Urothelium cell line (cell line): ENCODE measurements at regions not wholly inside any gene's neighbourhood (a gene's known extent, or its start where the extent isn't known, plus 50 kb on each side); places are given as distances from the start of the nearest gene placed in this dataset.
A peak's percentile ranks its signal among the peaks of the same experiment; 100 is the strongest.
"Not testable (repeated sequence)": the region's sequence is repeated elsewhere in the genome, so short reads cannot be mapped to it uniquely, and the experiment has no call there.

Experiments used
- DNase-seq: peaks from one replicate; pipeline ENCODE4 v3.0.0; 2011; ENCODE audit warnings: low spot score, mixed read lengths
- FAIRE-seq: peaks from 2 replicates; lab custom pipeline; 2011; peaks lifted over from hg19 to GRCh38; lab: Jason Lieb, UNC

DNA sequence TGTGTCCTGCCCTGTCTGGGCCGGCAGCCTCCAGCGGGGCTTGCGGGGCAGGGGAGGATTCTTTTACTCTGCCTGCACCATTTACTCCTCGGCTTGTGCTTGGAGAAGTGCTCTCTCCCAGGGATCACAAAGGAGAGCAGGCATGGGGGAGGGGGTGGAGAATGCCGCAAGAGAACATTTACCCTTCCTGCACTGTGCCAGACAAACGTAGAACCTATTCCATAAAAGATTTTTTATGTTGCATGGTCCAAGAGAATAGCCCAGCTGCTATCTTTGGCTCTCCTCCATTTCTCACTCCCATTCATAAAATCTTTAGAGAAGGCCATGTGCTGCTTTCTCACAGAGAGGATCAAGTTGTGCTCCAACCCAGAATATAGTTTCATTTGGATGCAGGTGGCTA, 159.4 kb downstream of the SPTSSA start:
- DNase-seq (no peak), FAIRE-seq (no peak)

DNA sequence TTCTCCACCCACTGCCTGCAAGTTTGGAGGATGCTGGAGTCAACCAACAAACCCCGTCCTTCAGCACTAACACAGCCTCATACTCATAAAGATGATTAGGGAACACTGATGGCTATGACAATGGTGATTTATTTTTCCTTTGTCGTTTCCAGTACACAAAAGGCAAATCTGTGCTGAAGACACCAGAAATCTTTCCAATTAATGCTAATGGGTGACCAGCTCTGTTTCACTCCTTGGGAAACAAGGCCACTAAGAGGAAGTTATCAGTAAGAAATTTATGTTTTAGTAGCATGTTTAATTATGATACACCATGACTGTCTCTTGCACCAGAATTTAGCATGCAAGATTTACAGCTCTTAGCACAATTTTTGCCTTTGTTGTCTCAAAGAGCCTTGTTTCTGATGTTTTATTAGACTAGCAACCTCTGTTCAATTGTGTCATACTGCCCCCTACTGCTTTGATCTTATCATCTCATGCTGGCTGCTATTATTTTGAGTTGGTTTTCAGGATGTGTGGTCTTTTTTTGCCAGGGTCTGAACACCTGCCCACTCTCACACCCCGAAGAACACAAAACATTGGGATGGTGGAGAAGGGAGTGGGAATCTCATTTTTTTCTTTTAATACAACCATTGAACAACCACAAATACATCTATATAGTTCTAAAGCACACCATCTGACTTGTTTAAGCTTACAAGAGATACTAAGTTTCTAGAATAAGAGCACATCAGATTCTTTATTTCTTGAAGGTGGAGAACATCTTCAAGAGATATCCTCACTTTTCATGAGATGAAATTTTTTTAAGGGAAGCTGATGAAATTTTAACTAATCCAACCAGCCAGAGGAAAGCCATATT, 160.9 kb downstream of the SPTSSA start:
- DNase-seq = peak; percentile 51
- no peak for FAIRE-seq

DNA sequence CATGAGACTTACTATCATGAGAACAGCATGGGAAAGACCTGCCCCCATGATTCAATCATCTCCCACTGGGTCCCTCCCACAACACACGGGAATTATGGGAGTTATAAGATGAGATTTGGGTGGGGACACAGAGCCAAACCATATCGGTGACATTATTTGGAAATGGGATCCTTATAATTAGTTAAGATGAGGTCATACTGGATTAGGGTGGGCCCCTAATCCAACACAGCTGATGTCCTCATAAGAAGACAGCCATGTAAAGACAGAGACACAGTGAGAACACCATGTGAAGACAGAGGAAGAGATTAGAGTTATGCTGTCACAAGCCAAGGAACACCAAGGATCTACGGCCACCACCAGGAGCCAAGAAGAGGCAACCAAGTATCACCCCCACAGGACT, 161.7 kb downstream of the SPTSSA start:
- FAIRE-seq = no peak
- DNase-seq = no peak

DNA sequence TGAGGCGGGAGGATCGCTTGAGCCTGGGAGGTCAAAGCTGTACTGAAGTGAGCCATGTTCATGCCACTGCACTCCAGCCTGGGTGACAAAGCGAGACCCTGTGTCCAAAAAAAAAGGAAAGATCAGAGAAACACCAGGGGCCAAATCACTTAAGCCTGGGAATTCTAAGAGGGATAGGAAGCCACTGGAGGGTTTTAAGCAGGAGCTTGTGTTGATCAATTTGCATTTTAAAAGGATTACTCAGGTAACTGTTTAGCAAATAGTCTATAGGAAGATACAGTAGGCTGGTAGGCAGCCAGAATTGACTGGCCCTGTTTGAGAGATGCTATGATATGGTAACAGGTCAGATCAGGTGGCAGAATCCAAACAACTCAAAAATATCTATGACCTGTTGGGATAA, 162.7 kb downstream of the SPTSSA start:
- DNase-seq (no peak), FAIRE-seq (no peak)

DNA sequence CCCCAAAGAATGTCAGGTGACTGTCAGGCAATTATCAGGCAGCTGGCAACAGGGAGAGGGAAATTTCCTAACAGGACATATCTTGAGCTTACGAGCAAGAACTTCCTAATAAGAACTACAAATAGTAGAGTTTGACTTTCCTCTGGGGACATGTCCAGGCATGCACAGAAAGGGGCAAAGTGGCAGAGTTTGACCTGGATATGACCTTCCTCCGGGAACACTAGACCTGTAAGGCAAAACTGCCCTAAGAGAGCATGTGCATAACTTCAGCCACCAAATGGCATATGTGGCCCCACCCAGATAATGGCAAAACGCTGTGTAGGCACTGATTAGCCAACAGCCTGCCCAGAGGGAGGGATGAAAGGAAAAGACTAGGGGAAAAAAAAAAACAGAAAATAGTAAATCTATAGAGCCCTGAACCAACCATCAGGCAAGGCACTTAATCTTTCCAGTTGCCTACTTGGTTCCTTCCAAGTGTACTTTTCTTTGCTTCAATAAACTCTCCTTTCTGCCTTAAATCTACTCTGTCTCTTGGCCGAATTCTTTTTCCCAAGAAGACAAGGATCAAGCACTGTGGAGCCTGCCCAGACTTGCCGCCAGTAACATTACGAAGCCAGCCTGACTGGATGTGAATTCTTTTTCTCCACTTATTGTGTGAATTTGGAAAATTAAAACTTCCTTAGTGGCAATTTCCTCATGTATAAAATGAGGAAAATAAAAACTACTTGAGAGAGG, 164.1 kb downstream of the SPTSSA start:
- DNase-seq (no peak), FAIRE-seq (no peak)

DNA sequence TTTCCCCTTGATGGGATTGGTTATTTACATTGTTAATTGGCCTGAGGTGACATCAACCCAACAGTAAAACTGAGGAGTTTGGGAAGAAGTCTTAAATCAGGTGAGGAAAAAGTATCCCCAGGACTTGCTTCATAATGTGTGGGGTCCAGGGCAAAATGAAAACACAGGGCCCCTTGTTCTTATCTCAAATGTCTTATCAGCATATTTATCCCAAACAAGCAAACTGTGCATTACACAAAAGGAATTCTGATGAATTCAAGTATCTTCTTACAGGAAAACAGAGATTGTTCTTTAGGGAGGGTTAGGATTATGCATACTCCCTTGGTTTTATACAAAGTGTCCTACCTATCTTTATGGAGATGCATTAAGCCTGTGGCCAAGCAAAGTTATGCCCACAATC, 178.4 kb downstream of the SPTSSA start:
- no peak for FAIRE-seq

DNA sequence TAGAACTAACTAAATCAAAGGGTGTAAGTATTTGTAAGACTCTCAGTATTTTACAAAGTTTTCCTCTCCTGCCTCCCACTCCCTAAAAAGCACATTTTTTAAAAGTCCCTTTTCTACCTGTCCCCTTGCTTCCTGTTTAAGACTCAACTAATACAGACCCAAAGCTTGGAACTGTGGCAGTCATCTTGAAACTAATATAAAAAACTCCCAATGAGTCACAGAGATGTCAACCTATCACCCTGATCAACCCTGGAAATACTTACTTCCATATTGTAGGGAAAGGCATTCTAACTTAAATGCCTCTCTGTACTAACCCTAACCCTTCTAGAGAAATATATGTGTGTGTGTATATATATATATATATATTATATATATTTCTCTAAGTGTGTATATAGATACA, 184.8 kb downstream of the SPTSSA start:
- no peak for FAIRE-seq
- no peak for DNase-seq

More for the DNA sequence above, 178.4 kb downstream of the SPTSSA start:
- no peak for DNase-seq

DNA sequence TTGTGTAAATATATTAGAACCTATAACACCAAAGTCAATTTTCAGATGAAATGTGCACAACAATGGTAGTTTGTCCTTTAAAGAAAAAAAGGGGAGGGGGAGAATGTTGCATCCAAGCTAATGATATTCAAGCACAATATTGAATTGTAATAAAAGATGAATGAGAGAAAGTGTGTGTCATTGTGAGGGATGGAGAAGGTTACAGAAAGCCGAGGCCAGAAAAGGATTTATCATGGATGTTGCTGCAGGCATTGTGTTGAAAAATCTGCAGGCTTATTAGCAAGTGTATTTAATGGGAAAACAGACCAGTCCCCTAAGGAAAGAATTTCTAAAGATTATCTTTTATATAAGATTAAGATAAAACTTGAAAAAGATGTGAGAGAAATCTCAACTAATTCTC, 186.5 kb downstream of the SPTSSA start:
- no peak for DNase-seq
- no peak for FAIRE-seq

DNA sequence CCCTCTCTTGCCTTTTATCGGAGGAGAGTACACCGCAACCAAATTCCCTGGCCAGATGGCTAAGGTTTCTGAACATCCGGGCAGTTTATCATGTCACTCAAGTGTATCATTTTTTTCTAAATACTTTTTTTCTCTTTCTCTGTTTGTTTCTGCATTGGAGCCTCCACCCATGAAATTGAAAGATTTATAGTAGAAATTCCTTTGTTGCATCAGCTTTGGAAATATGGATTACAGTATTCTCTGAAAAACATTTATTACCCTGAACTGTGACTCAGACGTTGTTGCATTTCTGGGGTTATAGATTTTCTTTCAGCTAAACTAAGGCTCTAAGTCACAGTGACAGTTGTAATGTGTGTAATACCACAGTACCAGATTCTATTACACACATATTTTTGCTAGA, 187.0 kb downstream of the SPTSSA start:
- FAIRE-seq = no peak

DNA sequence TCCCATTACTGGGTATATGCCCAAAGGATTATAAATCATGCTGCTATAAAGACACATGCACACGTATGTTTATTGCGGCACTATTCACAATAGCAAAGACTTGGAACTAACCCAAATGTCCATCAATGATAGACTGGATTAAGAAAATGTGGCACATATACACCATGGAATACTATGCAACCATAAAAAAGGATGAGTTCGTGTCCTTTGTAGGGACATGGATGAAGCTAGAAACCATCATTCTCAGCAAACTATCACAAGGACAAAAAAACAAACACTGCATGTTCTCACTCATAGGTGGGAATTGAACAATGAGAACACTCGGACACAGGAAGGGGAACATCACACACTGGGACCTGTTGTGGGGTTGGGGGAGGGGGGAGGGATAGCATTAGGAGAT, 188.3 kb downstream of the SPTSSA start:
- FAIRE-seq, DNase-seq: not testable (repeated sequence)

More for the DNA sequence above, 187.0 kb downstream of the SPTSSA start:
- no peak for DNase-seq

DNA sequence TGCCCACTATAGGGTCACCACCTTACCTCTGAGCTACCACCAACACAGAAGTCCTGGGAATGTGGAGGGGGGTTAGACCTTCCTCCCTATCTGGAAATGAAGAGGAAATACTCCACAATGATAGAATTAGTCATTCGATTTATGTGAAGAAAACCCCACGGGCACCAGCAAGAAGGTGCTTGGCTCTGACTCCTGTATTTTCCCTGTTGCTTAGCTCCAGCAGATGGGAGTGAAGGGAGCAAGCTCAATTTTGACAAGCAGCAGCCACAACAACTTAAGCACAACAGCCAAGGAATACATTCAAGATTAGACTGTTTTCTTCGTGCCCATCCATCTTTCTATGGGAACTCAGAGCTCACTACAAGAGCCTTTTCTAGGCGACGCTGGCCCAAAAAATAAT, 191.7 kb downstream of the SPTSSA start:
- FAIRE-seq (no peak), DNase-seq (no peak)

DNA sequence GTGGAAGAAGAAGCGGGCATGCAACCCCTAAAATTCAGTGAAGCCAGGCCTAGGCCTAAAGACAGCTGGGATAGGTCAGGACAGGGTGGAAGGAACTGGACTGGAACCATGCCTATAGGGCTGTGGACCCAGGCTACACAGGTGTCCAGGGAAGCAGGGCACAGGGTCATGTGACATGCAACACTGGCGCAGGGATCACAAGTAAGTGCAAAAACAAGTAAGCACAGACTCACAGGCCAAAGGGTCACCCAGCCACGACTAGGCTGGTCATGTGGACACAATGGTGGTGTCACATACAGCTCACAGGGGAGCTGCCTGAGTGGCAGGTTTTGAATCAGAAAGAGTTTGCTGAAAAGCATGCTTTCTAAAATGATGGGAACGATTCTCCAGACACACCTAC, 195.7 kb downstream of the SPTSSA start:
- FAIRE-seq (no peak), DNase-seq (no peak)

DNA sequence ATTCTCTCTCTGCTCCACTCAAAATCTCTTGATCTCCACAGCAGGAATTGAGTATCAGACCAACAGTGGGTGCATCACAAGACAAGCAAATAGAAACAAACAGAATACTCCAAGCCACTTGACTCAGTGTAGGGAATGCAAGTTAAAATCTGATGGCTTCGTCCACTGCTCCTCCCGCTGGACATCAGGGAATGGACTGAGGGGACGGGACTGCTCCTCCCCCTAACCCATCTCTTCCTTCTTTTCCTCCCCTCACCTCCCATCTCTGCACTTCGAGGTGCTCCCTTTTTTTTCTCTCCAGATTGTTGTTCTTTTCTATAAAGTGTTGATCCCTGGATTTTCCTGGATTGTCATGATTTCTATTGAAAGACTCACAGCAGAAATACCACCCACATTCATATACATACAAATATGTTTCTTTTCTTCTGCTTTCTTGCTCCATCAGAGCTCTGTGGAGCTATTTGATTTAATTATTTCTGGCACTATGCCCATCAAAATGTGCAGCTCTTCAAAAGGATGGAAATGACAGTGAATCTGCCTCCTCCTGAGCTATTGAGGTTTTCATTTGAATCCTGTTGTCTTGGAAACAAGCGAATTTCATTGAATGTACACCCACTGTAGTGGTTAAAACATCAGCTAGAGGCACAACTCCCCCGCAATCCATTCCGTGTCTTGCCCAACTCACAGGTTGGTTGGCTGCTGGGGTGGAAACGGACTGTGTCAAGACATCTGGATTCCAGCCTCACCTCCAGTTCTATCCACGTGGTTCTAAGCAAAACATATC, 199.7 kb downstream of the SPTSSA start:
- DNase-seq = no peak
- FAIRE-seq = no peak

DNA sequence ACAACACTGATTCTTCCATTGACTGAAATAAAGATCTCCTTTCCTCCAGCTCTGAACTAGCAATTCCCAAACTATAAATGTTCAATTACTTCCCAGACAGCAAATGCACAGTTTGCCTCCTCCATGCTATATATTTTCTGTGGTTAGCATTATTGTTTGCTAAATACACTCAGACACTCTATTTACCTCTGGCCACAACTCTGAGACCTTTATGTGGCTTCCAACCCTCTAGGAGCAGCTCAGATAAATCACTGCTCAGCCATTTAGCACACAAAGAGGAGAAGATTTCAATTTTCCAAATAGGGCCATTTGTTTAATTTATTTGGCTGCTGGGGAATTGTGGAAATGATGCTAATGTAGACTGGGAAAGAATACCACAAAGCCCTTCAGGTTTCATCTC, 202.0 kb downstream of the SPTSSA start:
- FAIRE-seq = no peak

DNA sequence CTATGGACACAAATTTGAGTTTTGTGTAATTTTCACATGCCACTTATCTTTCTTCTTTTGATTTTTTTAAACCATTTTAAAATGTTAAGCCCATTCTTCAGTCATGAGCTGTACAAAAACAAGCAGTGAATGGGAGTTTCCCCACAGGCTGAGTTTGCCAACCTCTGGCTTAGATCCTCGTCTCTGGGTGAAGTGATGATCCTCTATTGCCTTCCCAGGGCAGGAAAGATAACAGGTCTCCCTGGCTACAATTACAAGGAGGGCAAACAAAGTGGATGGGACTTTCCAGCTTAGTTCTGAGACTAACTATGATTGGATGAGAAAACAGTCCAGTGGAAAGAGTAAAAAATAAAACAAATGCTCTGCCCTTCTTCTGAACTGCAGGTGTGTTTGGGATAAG, 203.7 kb downstream of the SPTSSA start:
- no peak for FAIRE-seq

More for the DNA sequence above, 202.0 kb downstream of the SPTSSA start:
- DNase-seq = no peak

DNA sequence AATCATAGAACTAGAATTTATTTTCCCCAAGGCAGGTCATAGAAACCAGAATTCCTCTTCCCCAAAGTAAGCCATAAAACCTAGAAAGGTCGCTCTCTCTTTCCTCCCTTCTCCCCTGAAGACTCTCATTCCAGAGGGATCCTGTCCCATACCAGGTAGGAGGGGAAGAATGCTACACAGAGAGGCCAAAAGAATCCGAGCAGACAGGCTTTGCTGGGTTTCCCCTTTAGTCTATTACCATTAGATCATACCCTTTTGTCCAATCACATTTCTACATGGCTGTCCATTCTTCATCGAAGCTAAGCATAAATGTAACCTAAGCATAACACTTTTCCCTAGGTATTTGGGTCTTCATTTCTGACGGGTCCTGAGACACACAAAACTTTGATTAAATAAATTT, 204.5 kb downstream of the SPTSSA start:
- FAIRE-seq (peak; percentile 20), DNase-seq (no peak)

More for the DNA sequence above, 203.7 kb downstream of the SPTSSA start:
- no peak for DNase-seq

DNA sequence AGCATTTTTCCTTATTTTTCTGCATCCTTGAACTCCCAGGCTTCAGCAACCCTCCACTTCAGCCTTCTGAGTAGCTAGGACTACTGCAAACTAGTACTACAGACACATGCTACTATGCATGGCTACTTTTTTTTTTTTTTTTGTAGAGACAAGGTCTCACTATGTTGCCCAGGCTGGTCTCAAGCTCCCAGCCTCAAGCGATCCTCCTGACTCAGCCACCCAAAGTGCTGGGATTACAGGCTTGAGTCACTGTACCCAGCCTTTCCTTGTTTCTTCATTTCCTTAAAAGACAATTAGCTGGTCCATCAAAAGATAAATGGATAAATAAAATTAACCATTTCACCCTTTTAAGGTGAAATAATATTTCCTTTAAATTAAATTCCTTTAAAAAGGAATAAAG, 205.8 kb downstream of the SPTSSA start:
- FAIRE-seq (no peak), DNase-seq (no peak)

DNA sequence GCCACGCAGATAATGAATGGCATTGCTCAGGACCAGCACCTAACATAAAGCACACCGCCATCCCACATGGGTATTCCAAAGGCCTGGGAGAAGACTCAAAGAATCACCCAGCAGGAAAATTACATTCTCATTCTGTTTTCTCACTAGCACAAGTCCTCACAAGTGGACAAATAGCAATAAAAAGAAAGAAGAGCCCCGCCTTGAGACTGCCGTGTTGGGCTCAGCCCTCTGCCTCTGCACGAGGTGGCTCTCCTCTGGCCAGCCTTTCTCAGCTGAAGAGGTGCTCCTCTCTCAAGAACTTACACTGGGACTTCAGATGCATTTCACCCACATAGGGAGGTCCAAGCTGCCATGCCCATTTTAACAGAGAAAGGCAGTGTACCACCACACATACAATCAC, 207.5 kb downstream of the SPTSSA start:
- DNase-seq (no peak), FAIRE-seq (no peak)

DNA sequence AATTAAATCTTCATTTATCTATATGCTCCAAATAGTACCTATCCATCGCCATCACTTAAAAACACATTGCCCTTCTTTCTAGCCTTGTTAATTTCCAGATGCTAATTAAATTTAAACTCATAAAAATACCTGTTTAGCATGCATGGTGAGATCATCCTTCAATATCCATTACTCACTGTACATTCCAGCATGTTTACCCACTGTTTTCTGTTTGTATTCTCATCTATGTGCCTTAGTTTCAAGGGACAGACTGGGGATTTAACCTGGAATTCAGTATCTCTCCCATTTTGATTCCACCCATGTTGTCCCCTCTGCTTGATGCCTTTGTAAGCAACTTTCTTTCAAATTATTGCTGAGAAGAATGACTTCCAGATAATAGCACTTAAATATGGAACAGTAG, 208.0 kb downstream of the SPTSSA start:
- no peak for DNase-seq
- FAIRE-seq = no peak

DNA sequence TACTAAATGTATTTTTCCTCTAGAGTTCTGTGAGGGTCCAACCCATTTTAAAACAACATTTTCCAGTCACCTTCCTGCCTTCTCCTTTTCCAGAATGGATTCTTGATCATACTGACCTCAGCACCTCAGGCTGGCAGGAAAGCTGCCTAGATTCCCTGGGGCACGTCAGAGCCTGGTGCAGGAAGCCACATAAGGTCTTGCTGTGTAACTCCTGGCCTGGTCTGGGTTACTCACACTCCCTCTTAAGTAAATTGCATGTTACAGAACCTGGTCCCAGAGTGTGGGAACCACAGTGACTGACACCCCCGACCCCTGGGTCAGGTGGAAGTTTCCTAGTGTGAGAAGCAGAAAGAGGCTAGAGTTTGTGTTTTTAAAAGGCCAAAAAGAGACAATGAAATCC, 209.8 kb downstream of the SPTSSA start:
- no peak for FAIRE-seq
- no peak for DNase-seq

DNA sequence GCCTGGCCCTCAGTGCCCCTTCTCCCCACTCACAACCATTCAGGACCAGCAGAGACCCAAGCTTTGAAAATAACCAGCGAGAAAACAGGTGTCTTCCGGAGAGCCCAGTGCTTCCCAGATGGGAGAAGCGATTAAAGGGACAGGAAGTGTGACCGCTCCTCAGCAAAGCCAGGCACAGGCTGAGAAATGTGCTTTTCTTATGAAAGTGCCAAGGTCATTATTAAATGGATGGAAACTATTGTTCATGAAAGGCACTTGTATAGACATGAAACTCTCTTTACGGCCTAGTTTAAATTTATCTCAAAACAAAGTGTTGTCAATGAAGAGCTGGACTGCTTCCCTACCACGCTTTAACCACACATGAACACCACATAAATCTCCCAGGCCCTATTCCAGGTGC, 210.4 kb downstream of the SPTSSA start:
- no peak for FAIRE-seq
- DNase-seq = no peak
